ENCODE measurements at regions not wholly inside any gene's neighbourhood (a gene's known extent, or its start where the extent isn't known, plus 50 kb on each side); places are given as distances from the start of the nearest gene placed in this dataset.

DNA sequence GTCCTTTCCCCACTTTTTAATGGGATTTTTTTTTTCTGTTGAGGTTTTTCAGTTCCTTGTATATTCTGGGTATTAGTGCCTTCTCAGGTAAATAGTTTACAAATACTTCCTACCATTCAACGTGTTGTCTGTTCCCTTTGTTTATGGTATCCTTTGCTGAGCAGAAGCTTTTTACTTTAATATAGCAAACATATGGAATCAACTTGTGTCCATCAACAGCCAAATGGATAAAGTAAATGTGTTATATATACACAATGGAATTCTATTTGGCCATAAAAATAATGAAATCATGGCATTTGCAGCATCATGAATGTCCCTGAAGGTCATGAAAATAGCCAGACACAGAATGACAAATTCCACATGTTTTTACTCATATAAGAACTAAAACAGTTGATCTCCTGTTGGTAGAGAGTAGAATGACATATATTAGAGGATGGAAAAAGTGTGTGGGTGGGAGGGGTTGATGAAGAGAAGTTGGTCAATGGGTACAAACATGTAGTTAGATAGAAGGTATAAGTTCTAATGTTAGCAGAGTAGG is 500.8 kb downstream of the SLITRK6 start:
- H3K4me3 ChIP-seq, result no peak overlapping the region
- WGBS, 4 donors, result 40 to 61% (median 51%) methylated on average over 1 of the region's 1 CpG
- no peaks in the 10 kb centered on the region for H3K9me3 ChIP-seq
- DNase-seq (no peak), ATAC-seq (no peak)
- no peak for TF ChIP-seq POLR2A (IDR thresholded peaks at IDR 0.05)
- TF ChIP-seq CTCF (IDR thresholded peaks at IDR 0.05), result no peak
- no peaks in the 10 kb centered on the region for H3K27me3 ChIP-seq
- H3K36me3 ChIP-seq, result no peaks in the 10 kb centered on the region
- no peaks in the 10 kb centered on the region for H3K4me1 ChIP-seq
- no peak overlapping the region for H3K27ac ChIP-seq
- intact Hi-C loops (cut with DNase I), result no loop called here

DNA sequence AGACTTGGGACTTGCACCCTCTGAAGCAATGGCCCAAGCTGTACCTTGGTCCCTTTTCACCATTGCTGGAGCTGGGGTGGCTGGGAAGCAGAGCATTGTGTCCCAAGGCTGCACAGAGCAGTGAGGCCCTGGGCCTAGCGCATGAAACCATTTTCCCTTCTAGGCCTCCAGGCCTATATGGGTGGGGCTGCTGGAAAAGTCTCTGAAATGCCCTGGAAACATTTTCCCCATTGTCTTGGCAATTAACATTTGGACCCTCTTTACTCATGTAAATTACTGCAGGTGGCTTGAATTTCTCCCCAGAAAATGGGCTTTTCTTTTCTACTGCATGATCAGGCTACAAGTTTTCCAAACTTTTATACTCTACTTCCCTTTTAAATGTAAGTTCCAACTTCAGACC is 510.5 kb downstream of the SLITRK6 start:
- Histone ChIP-seq H3K4me1 (no peaks in the 10 kb centered on the region), H3K27ac (no peak overlapping the region), H3K4me3 (no peak overlapping the region), H3K36me3 (no peaks in the 10 kb centered on the region), H3K27me3 (no peaks in the 10 kb centered on the region), H3K9me3 (peaks cover 0 to 6% (median 0%) of the 10 kb centered on the region in 12 donors)
- no peak for TF ChIP-seq CTCF (IDR thresholded peaks at IDR 0.05)
- no peak for TF ChIP-seq POLR2A (IDR thresholded peaks at IDR 0.05)
- WGBS, 4 donors, result 36 to 98% (median 73%) methylated on average over 1 of the region's 1 CpG
- ATAC-seq (no peak), DNase-seq (no peak)
- intact Hi-C loops (cut with DNase I), result no loop called here

DNA sequence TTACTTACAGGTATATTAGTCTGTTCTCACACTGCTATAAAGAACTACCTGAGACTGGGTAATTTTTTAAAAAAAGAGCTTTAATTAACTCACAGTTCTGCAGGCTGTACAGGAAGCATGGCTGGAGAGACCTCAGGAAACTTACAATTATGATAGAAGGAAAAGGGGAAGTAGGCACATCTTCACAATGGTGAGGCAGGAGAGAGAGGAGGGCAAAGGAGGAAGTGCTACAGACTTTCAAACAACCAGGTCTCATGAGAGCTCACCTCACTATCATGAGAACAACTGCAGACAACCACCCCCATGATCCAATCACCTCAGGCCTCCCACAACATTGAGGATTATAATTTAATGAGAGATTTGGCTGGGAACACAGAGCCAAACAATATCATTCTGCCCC is 511.7 kb downstream of the SLITRK6 start:
- DNase-seq, result no peak
- intact Hi-C loops (cut with DNase I), result no loop called here
- H3K4me1 ChIP-seq, result no peaks in the 10 kb centered on the region

GRCh38 chr13:85286081-85286480 is 513.1 kb downstream of the SLITRK6 start:
- Histone ChIP-seq H3K27ac (no peak overlapping the region), H3K4me3 (no peak overlapping the region), H3K27me3 (no peaks in the 10 kb centered on the region), H3K9me3 (no peaks in the 10 kb centered on the region), H3K36me3 (no peaks in the 10 kb centered on the region), H3K4me1 (no peaks in the 10 kb centered on the region)
- ATAC-seq, result no peak
- DNase-seq, result no peak
- intact Hi-C loops (cut with DNase I), result no loop called here
- WGBS, 4 donors, result 72 to 87% (median 81%) methylated on average over 1 of the region's 1 CpG
- TF ChIP-seq CTCF (IDR thresholded peaks at IDR 0.05), result no peak
- TF ChIP-seq POLR2A (IDR thresholded peaks at IDR 0.05), result no peak

More for the DNA sequence above, 511.7 kb downstream of the SLITRK6 start:
- Histone ChIP-seq H3K27ac (no peak overlapping the region), H3K27me3 (no peaks in the 10 kb centered on the region), H3K9me3 (peaks cover 0 to 6% (median 0%) of the 10 kb centered on the region in 12 donors), H3K36me3 (no peaks in the 10 kb centered on the region), H3K4me3 (no peak overlapping the region)
- TF ChIP-seq CTCF (IDR thresholded peaks at IDR 0.05) (no peak), POLR2A (IDR thresholded peaks at IDR 0.05) (no peak)
- ATAC-seq, result no peak
